Smooth muscle cell (in vitro differentiated cells): ENCODE measurements at regions not wholly inside any gene's neighbourhood (a gene's known extent, or its start where the extent isn't known, plus 50 kb on each side); places are given as distances from the start of the nearest gene placed in this dataset.
A peak's percentile ranks its signal among the peaks of the same experiment; 100 is the strongest.

Source experiments
- DNase-seq: peaks from one replicate; lab custom pipeline; 2025; ENCODE audit not compliant: unreplicated experiment; lab: John Stamatoyannopoulos, UW
- H2AFZ ChIP-seq: fragments of 200-600 bp; sonication (generic); 2 replicates; pipeline ENCODE4 v1.6.0; 2016; ENCODE audit warnings: antibody characterized with exemption, low read depth, mild to moderate bottlenecking
- H3F3A ChIP-seq: fragments of 200-600 bp; sonication (generic); 2 replicates; pipeline ENCODE4 v1.6.0; 2017; ENCODE audit warnings: antibody characterized with exemption, low read depth
- H3K27ac ChIP-seq: fragments of 200-600 bp; sonication (generic); 2 replicates; pipeline ENCODE4 v1.5.1; 2016; ENCODE audit warnings: low read depth, mild to moderate bottlenecking
- H3K27me3 ChIP-seq: fragments of 200-600 bp; sonication (generic); 2 replicates; pipeline ENCODE4 v1.6.1; 2016; ENCODE audit warnings: low read depth, mild to moderate bottlenecking
- H3K36me3 ChIP-seq: fragments of 200-600 bp; sonication (generic); 2 replicates; pipeline ENCODE4 v1.5.1; 2016; ENCODE audit warnings: low read depth
- H3K4me1 ChIP-seq: fragments of 200-600 bp; sonication (generic); 2 replicates; pipeline ENCODE4 v1.5.1; 2016; ENCODE audit warnings: low read depth
- H3K4me2 ChIP-seq: fragments of 200-600 bp; sonication (generic); 2 replicates; pipeline ENCODE4 v1.6.0; 2016; ENCODE audit warnings: mild to moderate bottlenecking
- H3K4me3 ChIP-seq: fragments of 200-600 bp; sonication (generic); 2 replicates; pipeline ENCODE4 v1.5.1; 2016; ENCODE audit warnings: mild to moderate bottlenecking
- H3K79me2 ChIP-seq: fragments of 200-600 bp; sonication (generic); 2 replicates; pipeline ENCODE4 v1.6.0; 2016; ENCODE audit warnings: low read depth, mild to moderate bottlenecking
- H3K9ac ChIP-seq: fragments of 200-600 bp; sonication (generic); 2 replicates; pipeline ENCODE4 v1.6.0; 2016; ENCODE audit warnings: low read depth
- H3K9me3 ChIP-seq: fragments of 200-600 bp; sonication (generic); replicated peaks from 2 replicates; pipeline ENCODE4 v1.5.1; 2016; ENCODE audit warnings: low read depth
- H4K20me1 ChIP-seq: fragments of 200-600 bp; sonication (generic); 2 replicates; pipeline ENCODE4 v1.6.0; 2016; ENCODE audit warnings: low read depth
- CTCF ChIP-seq: fragments of 200-600 bp; sonication (generic); IDR thresholded peaks from 2 replicates; pipeline ENCODE4 v1.5.1; 2017; ENCODE audit warnings: borderline replicate concordance, mild to moderate bottlenecking, antibody characterized with exemption; ENCODE audit not compliant: insufficient read depth, poor library complexity, severe bottlenecking
- WGBS: methylation state at CpG from one replicate; pipeline ENCODE4 v1.1.7; 2016; ENCODE audit warnings: low lambda C conversion rate; 5-methylcytosine and 5-hydroxymethylcytosine counted together

- no peak for TF ChIP-seq CTCF
- no peak for DNase-seq
- no peak overlapping the region for H3K27ac ChIP-seq
- no peaks in the 10 kb centered on the region for H3K79me2 ChIP-seq
- no peak overlapping the region for H3K4me2 ChIP-seq
- H3K4me3 ChIP-seq = no peak overlapping the region
- peaks cover 10% of the 10 kb centered on the region for H3K27me3 ChIP-seq
- no peaks in the 10 kb centered on the region for H3K9me3 ChIP-seq
- no peaks in the 10 kb centered on the region for H3K36me3 ChIP-seq
- H3K9ac ChIP-seq = no peak overlapping the region
- WGBS = 60% methylated on average over 5 of the region's 5 CpGs
- H3F3A ChIP-seq = no peaks in the 10 kb centered on the region
- no peaks in the 10 kb centered on the region for H4K20me1 ChIP-seq
- H2AFZ ChIP-seq = no peak overlapping the region
- no peaks in the 10 kb centered on the region for H3K4me1 ChIP-seq
Measured at GRCh38 chr5:96601200-96601599, 61.0 kb upstream of the CAST start.

- H3K36me3 ChIP-seq = no peaks in the 10 kb centered on the region
- no peaks in the 10 kb centered on the region for H3F3A ChIP-seq
- peaks cover 10% of the 10 kb centered on the region for H3K27me3 ChIP-seq
- H3K4me1 ChIP-seq = no peaks in the 10 kb centered on the region
- no peak overlapping the region for H3K4me2 ChIP-seq
- no peak overlapping the region for H3K27ac ChIP-seq
- H3K4me3 ChIP-seq = no peak overlapping the region
- H4K20me1 ChIP-seq = no peaks in the 10 kb centered on the region
- no peak overlapping the region for H3K9ac ChIP-seq
- 49% methylated on average over 4 of the region's 4 CpGs for whole genome bisulfite sequencing
- peak; percentile 76 for TF ChIP-seq CTCF
- no peaks in the 10 kb centered on the region for H3K79me2 ChIP-seq
- DNase-seq = no peak
- no peak overlapping the region for H2AFZ ChIP-seq
- no peaks in the 10 kb centered on the region for H3K9me3 ChIP-seq
Measured at GRCh38 chr5:96601715-96602244, 60.4 kb upstream of the CAST start.

DNA sequence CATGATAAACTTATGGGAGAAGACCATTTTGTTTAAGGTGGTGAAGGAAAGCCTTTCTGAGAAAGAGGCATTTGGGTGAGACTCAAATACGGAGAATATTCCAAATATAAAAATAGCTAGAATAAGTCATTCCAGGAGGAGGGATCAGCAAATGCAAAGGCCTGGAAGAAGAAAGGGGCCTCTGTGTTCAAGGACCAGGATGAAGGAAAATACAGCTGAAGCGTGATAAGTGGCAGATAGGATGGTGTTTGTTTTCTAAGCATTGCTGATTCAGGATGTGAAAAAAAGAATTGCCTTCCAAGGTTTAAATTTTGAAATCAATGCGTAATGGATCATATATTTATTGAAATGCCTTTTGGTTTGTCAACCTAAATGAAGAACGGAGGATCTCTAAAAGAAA lies 59.4 kb upstream of the CAST start:
- no peak for TF ChIP-seq CTCF
- 90% methylated on average over 4 of the region's 4 CpGs for WGBS

GRCh38 chr5:96605144-96605837 lies 56.9 kb upstream of the CAST start:
- Histone ChIP-seq H3K9ac (no peak overlapping the region), H3K9me3 (no peaks in the 10 kb centered on the region), H3F3A (no peaks in the 10 kb centered on the region), H3K4me1 (no peaks in the 10 kb centered on the region), H3K4me3 (no peak overlapping the region), H2AFZ (no peak overlapping the region), H3K27me3 (peaks cover 8% of the 10 kb centered on the region), H3K27ac (no peak overlapping the region), H3K79me2 (no peaks in the 10 kb centered on the region), H4K20me1 (no peaks in the 10 kb centered on the region), H3K36me3 (no peaks in the 10 kb centered on the region), H3K4me2 (no peak overlapping the region)
- 66% methylated on average over 1 of the region's 1 CpG for WGBS
- no peak for DNase-seq
- TF ChIP-seq CTCF = no peak

More for the DNA sequence above, 59.4 kb upstream of the CAST start:
- no peak overlapping the region for H3K9ac ChIP-seq
- DNase-seq = no peak
- no peaks in the 10 kb centered on the region for H3K79me2 ChIP-seq
- no peak overlapping the region for H3K4me2 ChIP-seq
- H3F3A ChIP-seq = no peaks in the 10 kb centered on the region
- H3K27me3 ChIP-seq = peaks cover 10% of the 10 kb centered on the region
- no peak overlapping the region for H3K27ac ChIP-seq
- H3K4me3 ChIP-seq = no peak overlapping the region
- H3K36me3 ChIP-seq = no peaks in the 10 kb centered on the region
- no peaks in the 10 kb centered on the region for H3K9me3 ChIP-seq
- no peaks in the 10 kb centered on the region for H3K4me1 ChIP-seq
- H2AFZ ChIP-seq = no peak overlapping the region
- H4K20me1 ChIP-seq = no peaks in the 10 kb centered on the region
